Nephron (organoid): ENCODE measurements at regions not wholly inside any gene's neighbourhood (a gene's known extent, or its start where the extent isn't known, plus 50 kb on each side); places are given as distances from the start of the nearest gene placed in this dataset.

Experiments
- H3K27ac Mint-ChIP-seq, 3 experiments: 2 replicates each; pipeline ENCODE4 v1.8.0; 2020; ENCODE audit warnings: mixed read lengths in 3 of 3, mild to moderate bottlenecking in 2 of 3, moderate library complexity in 1 of 3
- H3K27me3 Mint-ChIP-seq: 2 replicates; pipeline ENCODE4 v1.8.0; 2021; ENCODE audit warnings: low read depth, mild to moderate bottlenecking, moderate library complexity, mixed read lengths
- H3K36me3 Mint-ChIP-seq: 2 replicates; pipeline ENCODE4 v1.8.0; 2020; ENCODE audit warnings: low read depth, mixed read lengths
- H3K4me1 Mint-ChIP-seq: 2 replicates; pipeline ENCODE4 v1.8.0; 2020; ENCODE audit warnings: mixed read lengths
- H3K4me3 Mint-ChIP-seq, 3 experiments: 2 replicates each; pipeline ENCODE4 v1.8.0; 2020; ENCODE audit warnings: mild to moderate bottlenecking in 3 of 3, mixed read lengths in 3 of 3, moderate library complexity in 2 of 3
- H3K9me3 Mint-ChIP-seq: 2 replicates; pipeline ENCODE4 v1.8.0; 2020; ENCODE audit warnings: mixed read lengths
- TF ChIP-seq, protein P1 (sequence below), 3 experiments: fragments of 200-600 bp; sonication (generic); IDR thresholded peaks; one replicate each; pipeline ENCODE4 v1.5.0; 2021; ENCODE audit warnings: antibody characterized with exemption in 3 of 3; ENCODE audit not compliant: unreplicated experiment in 3 of 3

DNA sequence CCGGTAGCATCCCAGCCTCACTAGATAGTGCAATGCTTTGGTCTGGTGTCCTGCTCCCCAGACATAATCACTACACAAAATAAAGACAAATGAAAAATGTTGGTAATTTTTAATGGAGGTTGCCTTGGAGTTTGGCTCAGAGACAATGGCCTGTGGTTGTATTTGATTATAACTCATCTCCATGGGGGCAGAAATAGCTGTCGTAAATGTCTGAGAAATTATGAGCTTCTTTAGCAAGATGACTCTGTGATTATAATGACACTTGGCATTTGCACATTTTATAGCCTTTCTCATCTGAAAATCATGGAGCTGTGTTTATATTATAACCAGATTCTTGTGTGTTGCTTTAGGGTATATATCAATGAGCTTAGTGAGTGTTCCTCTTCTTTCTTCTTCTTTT, 1779.7 kb upstream of the CELF4 start:
- Mint-ChIP-seq H3K9me3 (no peaks in the 10 kb centered on the region), H3K4me3 (no peak overlapping the region), H3K27me3 (no peaks in the 10 kb centered on the region), H3K36me3 (no peaks in the 10 kb centered on the region), H3K27ac (no peak overlapping the region), H3K4me1 (no peaks in the 10 kb centered on the region)
- TF ChIP-seq, protein P1, sequence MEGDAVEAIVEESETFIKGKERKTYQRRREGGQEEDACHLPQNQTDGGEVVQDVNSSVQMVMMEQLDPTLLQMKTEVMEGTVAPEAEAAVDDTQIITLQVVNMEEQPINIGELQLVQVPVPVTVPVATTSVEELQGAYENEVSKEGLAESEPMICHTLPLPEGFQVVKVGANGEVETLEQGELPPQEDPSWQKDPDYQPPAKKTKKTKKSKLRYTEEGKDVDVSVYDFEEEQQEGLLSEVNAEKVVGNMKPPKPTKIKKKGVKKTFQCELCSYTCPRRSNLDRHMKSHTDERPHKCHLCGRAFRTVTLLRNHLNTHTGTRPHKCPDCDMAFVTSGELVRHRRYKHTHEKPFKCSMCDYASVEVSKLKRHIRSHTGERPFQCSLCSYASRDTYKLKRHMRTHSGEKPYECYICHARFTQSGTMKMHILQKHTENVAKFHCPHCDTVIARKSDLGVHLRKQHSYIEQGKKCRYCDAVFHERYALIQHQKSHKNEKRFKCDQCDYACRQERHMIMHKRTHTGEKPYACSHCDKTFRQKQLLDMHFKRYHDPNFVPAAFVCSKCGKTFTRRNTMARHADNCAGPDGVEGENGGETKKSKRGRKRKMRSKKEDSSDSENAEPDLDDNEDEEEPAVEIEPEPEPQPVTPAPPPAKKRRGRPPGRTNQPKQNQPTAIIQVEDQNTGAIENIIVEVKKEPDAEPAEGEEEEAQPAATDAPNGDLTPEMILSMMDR (IDR thresholded peaks at IDR 0.05; ENCODE audit: unreplicated experiment in 3 of 3) = no peak

DNA sequence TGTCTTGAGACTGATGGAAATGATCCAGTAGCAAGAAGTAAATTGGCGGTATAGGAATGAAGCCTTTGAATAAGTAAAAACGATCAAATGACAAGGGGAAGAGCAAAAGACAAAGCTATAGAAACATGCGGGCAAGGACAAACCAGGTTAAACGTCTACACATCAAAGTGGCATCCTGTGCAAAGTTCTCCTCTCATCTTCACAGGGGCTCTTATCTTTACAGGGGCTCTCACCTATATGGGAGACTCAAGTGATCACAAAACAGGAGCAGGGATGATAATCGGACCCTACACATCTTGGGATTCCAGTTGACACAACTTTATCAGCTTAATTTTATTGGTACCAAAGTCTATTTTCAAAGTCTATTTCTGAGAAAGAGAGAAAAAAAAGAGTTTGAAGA, 1778.9 kb upstream of the CELF4 start:
- Mint-ChIP-seq H3K9me3 (no peaks in the 10 kb centered on the region), H3K27me3 (no peaks in the 10 kb centered on the region), H3K27ac (no peak overlapping the region), H3K36me3 (no peaks in the 10 kb centered on the region), H3K4me1 (no peaks in the 10 kb centered on the region), H3K4me3 (no peak overlapping the region)
- TF ChIP-seq, protein P1 (IDR thresholded peaks at IDR 0.05; ENCODE audit: unreplicated experiment in 3 of 3) = no peak

DNA sequence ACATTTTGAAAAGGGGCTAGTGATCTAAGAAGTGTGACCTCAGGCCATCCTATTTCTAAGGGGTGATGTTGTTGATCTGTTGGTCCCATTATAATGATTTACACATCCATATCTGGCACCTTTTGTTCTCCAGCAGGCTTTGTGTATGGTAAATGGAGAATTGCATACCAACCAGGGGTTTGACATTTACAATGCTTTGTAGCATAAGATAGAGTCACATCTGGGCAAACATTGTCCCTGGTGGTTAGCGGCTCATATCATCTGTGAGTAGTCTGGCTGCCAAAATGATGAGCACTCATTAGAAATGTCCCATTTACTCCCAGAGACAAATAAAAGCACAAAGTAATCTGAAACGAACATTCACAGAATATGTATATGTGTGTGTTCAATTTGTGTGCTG, 1775.5 kb upstream of the CELF4 start:
- Mint-ChIP-seq H3K9me3 (no peaks in the 10 kb centered on the region), H3K4me1 (no peaks in the 10 kb centered on the region), H3K36me3 (no peaks in the 10 kb centered on the region), H3K27me3 (no peaks in the 10 kb centered on the region), H3K4me3 (no peak overlapping the region), H3K27ac (no peak overlapping the region)
- TF ChIP-seq, protein P1 (IDR thresholded peaks at IDR 0.05; ENCODE audit: unreplicated experiment in 3 of 3) = no peak

DNA sequence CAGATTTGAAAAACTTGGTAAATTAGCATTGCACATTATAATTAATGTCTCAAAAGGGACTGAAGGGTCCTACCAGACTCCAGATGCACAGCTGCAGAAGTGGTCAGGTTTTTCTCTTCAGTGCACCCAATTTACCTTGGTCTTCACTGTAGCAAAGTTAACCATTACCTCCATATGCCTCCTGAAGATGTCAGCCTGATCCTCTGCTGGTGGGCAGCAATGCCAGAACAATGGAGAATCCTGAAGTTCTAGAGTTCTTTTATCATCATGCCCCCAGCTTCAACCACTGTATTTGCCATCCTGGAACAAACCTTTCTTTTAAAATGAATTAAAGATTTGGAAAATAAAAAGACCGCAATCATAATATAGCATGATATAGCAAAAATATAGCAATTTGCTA, 1774.8 kb upstream of the CELF4 start:
- H3K27me3 Mint-ChIP-seq = no peaks in the 10 kb centered on the region
- H3K4me3 Mint-ChIP-seq = no peak overlapping the region
- no peaks in the 10 kb centered on the region for H3K4me1 Mint-ChIP-seq
- TF ChIP-seq, protein P1 (IDR thresholded peaks at IDR 0.05; ENCODE audit: unreplicated experiment in 3 of 3) = no peak
- no peaks in the 10 kb centered on the region for H3K9me3 Mint-ChIP-seq
- H3K27ac Mint-ChIP-seq = no peak overlapping the region
- no peaks in the 10 kb centered on the region for H3K36me3 Mint-ChIP-seq

DNA sequence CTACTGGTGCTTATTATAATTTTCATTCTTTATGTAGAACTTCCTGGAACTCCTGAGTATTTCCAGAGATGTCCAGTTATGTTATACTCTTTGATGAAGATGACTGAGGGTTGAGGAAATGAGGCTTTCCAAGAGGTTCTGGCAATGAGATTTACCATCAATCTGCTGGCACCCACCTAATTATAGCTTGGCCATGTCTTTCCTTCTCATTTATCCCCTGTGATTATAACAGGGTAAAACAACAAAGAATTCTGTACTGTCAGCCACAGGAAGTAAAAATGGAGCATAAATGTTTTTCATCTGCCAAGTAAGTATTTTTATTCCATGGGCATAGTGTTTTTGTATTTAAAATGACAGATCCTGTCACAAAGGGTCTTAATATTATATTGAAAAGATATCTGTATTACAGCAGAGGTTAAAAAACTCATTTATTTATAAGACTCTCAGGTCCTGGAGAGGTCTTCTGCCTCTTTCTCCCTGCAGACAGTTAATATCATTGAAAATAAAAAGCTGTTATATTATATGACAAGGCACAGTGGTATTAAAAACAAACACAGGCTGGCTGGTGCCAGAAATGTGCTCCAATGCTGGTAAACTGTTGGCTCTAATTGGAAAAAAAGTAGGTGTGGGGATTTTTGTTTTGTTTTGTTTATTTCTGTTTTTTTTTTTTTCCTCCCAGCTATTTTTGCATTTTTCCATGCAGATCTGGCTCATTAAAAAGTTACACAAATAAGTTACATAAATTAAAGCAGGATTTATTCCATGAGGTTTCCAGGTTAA, 1764.1 kb upstream of the CELF4 start:
- H3K27me3 Mint-ChIP-seq = no peaks in the 10 kb centered on the region
- H3K36me3 Mint-ChIP-seq = no peaks in the 10 kb centered on the region
- H3K9me3 Mint-ChIP-seq = no peaks in the 10 kb centered on the region
- TF ChIP-seq, protein P1 (IDR thresholded peaks at IDR 0.05; ENCODE audit: unreplicated experiment in 3 of 3) = no peak
- H3K4me3 Mint-ChIP-seq = no peak overlapping the region
- H3K4me1 Mint-ChIP-seq = no peaks in the 10 kb centered on the region
- no peak overlapping the region for H3K27ac Mint-ChIP-seq

DNA sequence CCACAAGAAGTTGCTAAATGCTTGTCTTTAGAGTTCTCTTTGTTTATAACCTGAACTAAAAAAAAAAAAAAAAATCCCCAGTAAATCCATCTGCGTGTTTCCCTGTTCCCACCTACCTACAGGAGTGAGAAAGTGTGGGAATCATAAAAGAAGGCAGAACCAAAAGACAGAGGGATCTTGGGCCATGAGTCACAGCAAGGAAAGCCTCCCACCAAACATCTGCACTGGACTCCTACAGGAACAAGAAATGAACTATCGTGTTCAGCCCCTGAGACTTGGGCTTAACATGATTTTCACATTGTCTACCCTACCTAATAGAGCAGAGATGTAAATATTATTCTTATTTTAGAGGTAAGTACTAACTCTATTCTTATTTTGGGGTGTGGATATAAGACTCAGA, 1761.2 kb upstream of the CELF4 start:
- Mint-ChIP-seq H3K4me3 (no peak overlapping the region), H3K36me3 (no peaks in the 10 kb centered on the region), H3K27me3 (no peaks in the 10 kb centered on the region), H3K27ac (no peak overlapping the region), H3K4me1 (no peaks in the 10 kb centered on the region), H3K9me3 (no peaks in the 10 kb centered on the region)
- TF ChIP-seq, protein P1 (IDR thresholded peaks at IDR 0.05; ENCODE audit: unreplicated experiment in 3 of 3) = no peak
